HG03097 (cell line): ENCODE measurements at regions not wholly inside any gene's neighbourhood (a gene's known extent, or its start where the extent isn't known, plus 50 kb on each side); places are given as distances from the start of the nearest gene placed in this dataset.

Experiments
- ATAC-seq: cut with Tn5 transposase; IDR thresholded peaks from one replicate; pipeline ENCODE4 v1.9.1; 2021; ENCODE audit not compliant: unreplicated experiment, low FRiP score

- ATAC-seq, result no peak
Observed at GRCh38 chr6:156534594-156534993, 242.6 kb upstream of the ARID1B start.

DNA sequence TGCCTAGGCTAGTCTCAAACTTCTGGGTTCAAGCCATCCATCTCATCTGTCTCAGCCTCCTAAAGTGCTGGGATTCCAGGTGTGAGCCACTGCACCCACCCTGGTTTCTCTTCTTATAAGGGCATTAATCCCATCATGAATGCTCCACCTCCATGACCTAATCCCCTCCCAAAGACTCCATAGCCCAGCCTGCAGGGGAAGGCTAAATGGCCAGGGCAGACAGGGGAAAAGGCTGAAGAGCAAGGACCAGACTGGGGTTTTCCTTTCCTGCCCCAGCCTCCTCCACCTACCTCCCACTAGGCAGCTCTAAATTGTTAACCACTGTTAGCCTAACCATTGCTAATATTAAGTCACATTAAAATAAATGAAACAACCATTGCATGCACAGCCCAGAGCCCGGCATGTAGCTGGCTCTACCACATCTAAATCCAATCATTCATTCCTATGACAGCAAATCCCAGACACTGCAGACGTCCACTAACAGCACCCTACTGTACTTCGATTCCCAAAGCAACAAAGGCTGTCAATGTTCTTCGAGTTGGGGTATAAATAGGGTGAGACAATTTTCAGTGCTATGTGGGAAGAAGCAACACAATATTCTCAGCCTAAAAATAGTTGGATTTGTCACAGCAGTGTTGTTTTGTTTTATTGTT lies 243.2 kb upstream of the ARID1B start:
- no peak for ATAC-seq

GRCh38 chr6:156526081-156526480 lies 251.1 kb upstream of the ARID1B start:
- ATAC-seq, result no peak

DNA sequence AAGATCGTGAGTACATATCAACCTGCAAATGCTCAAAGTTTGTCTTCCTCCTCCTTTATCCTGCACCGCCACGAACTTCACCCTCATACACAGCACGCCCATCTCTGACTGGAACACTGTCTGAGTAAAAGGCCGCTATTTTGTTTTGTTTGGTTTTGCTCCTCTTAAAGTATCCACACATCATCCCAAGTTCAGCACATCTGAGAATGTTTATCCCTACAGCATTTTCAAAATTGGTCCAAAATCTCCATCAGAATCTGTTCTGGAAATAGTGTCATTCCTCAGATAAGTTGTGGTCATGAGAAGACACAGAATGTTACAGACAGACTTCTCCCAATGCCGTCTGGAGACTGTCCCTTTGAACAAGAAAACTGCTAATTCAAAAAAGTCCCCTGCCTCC lies 251.6 kb upstream of the ARID1B start:
- ATAC-seq, result no peak

DNA sequence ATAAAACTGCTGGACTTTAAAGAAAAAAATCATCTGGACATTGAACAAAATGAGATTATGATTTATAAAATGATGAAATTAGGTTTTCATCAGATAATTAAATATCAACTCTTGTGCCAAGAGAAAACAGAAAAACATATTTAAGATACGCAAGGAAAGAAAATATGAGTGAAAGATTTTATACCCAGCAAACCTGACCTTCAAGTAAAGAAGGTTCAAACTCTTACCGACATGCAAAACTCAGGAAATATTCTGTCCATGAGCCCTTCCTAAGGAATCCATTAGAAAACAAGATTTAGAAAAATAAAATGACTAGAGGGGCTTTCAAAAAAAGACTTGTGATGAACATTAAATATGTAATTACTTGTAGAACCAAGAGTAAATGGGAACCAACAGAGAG lies 257.2 kb upstream of the ARID1B start:
- ATAC-seq, result no peak

- ATAC-seq, result no peak
Observed at GRCh38 chr6:156517088-156517487, 260.1 kb upstream of the ARID1B start.

DNA sequence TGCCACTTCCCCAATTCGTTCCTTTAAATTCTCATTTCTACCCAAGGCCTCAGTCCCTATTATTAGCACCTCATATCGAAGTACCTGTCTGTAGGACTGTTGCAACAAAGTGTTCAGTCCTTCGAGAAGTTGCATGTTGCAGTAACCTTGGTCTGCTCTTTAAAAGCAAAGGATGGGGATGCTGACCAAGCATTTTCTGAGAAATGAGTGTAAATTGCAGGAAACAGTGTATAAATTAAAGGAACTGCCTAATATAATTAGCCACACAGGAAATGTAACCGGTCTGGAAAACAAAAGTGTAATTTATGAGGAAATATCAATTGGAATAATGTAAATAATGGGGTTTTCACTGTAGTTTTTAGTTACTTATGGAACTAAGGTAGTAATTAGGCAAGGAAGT lies 261.9 kb upstream of the ARID1B start:
- ATAC-seq, result no peak

DNA sequence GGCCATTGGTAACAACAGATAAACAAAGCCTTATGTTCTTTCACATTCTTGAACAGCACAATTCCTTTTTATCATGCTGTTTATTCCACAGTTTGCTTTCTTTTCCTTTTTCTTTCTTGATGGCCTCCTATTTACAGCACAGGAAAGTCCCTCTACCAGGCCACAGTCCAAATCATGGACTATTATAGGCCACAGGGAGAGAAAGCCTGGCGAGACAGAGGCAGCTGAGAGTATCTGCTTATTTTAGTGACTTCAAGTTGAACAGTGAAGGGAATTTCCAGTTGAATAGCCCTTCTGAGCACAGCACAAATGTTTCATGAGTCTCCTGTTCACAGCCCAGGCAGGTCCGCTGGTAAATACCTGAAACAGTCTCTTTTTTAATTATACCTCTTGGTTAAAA lies 263.7 kb upstream of the ARID1B start:
- no peak for ATAC-seq

- ATAC-seq, result no peak
Observed at GRCh38 chr6:156511570-156511969, 265.6 kb upstream of the ARID1B start.

DNA sequence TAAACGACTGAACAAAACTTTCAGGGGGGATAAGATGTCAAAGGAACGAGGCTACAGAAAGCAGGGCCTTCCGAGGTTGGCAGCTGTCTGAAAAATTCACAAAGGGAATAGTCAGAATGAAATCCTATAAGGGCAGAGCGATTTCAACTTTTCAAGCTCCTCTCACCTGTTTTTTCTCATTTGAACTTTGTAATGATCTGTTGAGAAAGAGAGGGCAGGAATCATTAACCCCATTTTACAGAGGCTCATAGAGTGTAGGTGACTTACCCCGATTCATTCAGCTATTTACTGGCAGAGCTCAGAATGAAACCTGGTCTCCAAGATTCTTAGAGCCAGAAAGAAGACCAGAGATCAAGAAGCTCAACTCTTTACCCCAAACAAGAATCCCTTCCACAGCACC lies 266.1 kb upstream of the ARID1B start:
- ATAC-seq, result no peak

GRCh38 chr6:156510242-156510641 lies 266.9 kb upstream of the ARID1B start:
- no peak for ATAC-seq

GRCh38 chr6:156509496-156509895 lies 267.7 kb upstream of the ARID1B start:
- no peak for ATAC-seq

DNA sequence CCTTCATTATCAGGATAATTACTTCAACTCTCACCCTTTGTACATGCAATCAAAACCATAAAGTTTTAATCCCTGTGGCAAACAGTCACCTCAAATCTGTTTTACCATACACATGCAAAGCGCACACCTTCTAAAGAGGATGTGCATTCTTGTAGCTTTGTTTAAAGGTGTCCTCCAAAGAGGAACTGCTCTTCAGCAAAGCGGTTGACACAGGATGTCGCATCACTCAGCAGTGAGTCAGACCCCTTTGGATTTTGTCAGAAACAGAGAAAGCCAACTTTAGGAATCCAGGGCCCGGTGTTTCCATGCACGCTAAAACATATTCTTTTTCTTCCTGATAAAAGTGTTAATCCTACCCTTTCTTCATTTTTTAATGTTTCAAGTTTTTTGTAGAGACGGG lies 268.3 kb upstream of the ARID1B start:
- ATAC-seq, result no peak

DNA sequence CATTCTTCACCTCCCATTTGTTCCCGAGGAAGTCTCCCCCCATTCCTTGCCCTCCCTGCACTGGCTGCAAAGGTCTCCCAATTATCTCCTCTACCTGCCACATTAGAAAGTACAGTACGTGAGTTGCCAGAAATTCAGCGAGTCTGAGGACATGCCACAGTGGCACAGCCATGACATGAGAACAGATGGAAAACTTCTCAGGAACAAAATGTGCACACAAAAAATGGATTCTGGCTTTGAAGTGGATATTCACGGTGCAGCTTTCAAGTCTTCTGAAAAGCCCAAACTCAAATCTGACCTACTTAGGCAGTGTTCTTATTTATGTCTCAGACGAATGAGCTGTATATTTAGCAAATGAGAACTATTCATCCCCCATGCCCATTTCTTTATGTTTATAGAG lies 269.1 kb upstream of the ARID1B start:
- ATAC-seq, result no peak

DNA sequence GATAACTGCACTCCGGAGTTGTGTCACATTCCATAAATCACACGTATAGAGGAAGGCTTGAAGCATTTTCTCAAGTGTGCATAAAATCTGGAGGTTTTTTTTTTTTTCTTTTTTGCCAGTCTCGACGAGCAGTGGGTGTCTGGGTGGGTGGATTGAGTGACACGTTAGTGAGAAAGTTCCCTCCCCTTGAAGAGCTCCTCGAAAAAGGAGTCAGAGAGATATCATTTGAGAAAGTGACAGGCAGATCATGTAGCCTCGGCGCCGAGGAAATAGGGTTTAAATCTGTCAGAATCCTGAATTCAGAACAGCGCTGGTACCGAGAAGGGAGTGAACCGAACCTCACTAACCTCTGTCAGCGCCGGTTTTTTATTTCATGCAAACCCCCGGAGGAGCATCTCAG lies 269.5 kb upstream of the ARID1B start:
- ATAC-seq, result no peak

GRCh38 chr6:156507106-156507505 lies 270.1 kb upstream of the ARID1B start:
- no peak for ATAC-seq

- ATAC-seq, result no peak
Observed at GRCh38 chr6:156502969-156503504, 274.1 kb upstream of the ARID1B start.

DNA sequence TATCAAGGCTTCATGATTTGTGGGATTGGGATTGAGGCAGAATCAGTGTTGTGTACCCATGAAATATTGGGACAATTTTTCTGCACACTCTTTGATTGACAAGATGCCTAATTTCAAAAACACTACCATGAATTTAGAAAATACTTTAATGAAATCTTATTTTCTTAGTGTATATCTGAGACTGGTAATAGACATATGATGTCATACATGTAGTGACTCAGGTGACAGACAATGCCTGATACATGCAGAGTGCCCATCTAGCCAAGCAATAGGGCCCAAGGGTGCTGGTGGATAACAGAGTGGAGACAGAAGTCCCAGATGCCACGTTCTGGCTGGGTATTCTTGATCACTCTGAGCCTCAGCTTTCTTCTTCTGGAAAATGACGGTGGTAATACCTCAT lies 279.6 kb upstream of the ARID1B start:
- no peak for ATAC-seq

DNA sequence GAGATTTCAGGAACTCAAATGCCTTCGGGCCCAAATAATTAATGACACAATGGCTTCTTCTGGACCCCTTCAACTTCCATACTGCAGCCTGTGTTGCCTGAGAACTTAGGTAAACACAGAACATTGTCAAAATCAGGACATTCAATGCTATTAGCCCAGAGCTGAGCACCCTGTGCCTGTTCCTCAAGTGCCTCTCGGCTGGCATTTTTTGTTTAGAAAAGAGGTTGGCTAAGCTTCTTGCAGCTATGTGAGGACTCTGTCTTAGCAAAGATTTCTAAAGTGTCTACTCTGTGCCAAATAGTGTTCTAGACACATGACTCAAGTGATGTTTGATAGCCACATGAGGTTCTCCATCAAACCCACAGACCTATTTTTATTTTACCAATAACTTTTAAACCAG lies 289.3 kb upstream of the ARID1B start:
- ATAC-seq, result no peak

- no peak for ATAC-seq
Observed at GRCh38 chr6:156485150-156485549, 292.0 kb upstream of the ARID1B start.

GRCh38 chr6:156474507-156475120 lies 302.6 kb upstream of the ARID1B start:
- no peak for ATAC-seq

GRCh38 chr6:156471000-156471399 lies 306.2 kb upstream of the ARID1B start:
- no peak for ATAC-seq
